ENCODE measurements at regions not wholly inside any gene's neighbourhood (a gene's known extent, or its start where the extent isn't known, plus 50 kb on each side); places are given as distances from the start of the nearest gene placed in this dataset.

- TF ChIP-seq ZBTB2 (IDR thresholded peaks at IDR 0.05) (no peak), RB1 (IDR thresholded peaks at IDR 0.05; ENCODE audit: low read depth) (no peak), NFIC (IDR thresholded peaks at IDR 0.05) (no peak), PHB2 (IDR thresholded peaks at IDR 0.05; ENCODE audit: low read depth) (no peak)
Measured at GRCh38 chr1:203424285-203424684, 51.3 kb upstream of the PRELP start (continued).

GRCh38 chr1:203424861-203425662 is 50.5 kb upstream of the PRELP start:
- no peaks in the 10 kb centered on the region for H3K36me3 ChIP-seq (ENCODE audit: control insufficient read depth, insufficient read depth, low read length)
- no peak overlapping the region for H3K9ac ChIP-seq (ENCODE audit: insufficient read depth in 1 of 2, low read depth in 2 of 2, low read length in 2 of 2)
- 0% methylated on average over 4 of the region's 4 CpGs for WGBS (ENCODE audit: insufficient coverage, low coverage, missing lambda C conversion rate)
- no peak overlapping the region for H3K4me2 ChIP-seq (ENCODE audit: insufficient read depth, low read length)
- CTCF ChIA-PET (ENCODE audit: low intra/inter-chr PET ratio): no interaction called here
- in situ Hi-C loops (cut with MboI): no loop called here
- H3K27me3 ChIP-seq (ENCODE audit: control insufficient read depth in 2 of 2, insufficient read depth in 2 of 2, low read length in 2 of 2): peaks cover 17 to 42% of the 10 kb centered on the region in 2 experiments; a peak in 4 of 5 replicates
- ATAC-seq: no peak
- H4K20me1 ChIP-seq (replicated peaks; ENCODE audit: control insufficient read depth, insufficient read depth, low read length): no peaks in the 10 kb centered on the region
- H3K79me2 ChIP-seq (ENCODE audit: control insufficient read depth, insufficient read depth, low read length): no peaks in the 10 kb centered on the region
- intact Hi-C loops (cut with micrococcal nuclease): no loop called here
- DNase-seq (ENCODE audit: extremely low read depth in 1 of 4, low spot score in 3 of 4): no peak
- no peak overlapping the region for H2AFZ ChIP-seq (ENCODE audit: low read depth, low read length)
- BruUV-seq (replicated peaks): no TSS peak
- no peak overlapping the region for H3K27ac ChIP-seq (ENCODE audit: extremely low read depth, low read depth, low read length)
- POLR2A ChIA-PET: interaction anchor here (0.6 to 1.2 kb wide), 2 partner anchors 15 to 41 kb away, joined by 3 to 5 read pairs; no protein-coding TSS in a partner anchor
- no peaks in the 10 kb centered on the region for H3K4me1 ChIP-seq (replicated peaks in 1 of 2; ENCODE audit: control insufficient read depth in 2 of 2, insufficient read depth in 2 of 2, low read length in 2 of 2)
- FAIRE-seq: no peak
- no peaks in the 10 kb centered on the region for H3K9me1 ChIP-seq (ENCODE audit: control insufficient read depth, insufficient read depth, low read length)
- no peak overlapping the region for H3K4me3 ChIP-seq
- H3K9me3 ChIP-seq (replicated peaks; ENCODE audit: control insufficient read depth, insufficient read depth, low read depth, low read length): no peaks in the 10 kb centered on the region
- TF ChIP-seq CTCF (IDR thresholded peaks at IDR 0.05 in 2 of 3, conservative IDR thresholded peaks at IDR 0.05 in 1 of 3; ENCODE audit: insufficient read depth in 2 of 3, low read depth in 1 of 3, low read length in 3 of 3) (no peak), STAT5B (CRISPR knock-in tag; IDR thresholded peaks at IDR 0.05) (no peak), ZNF644 (tag; IDR thresholded peaks at IDR 0.05; ENCODE audit: low read depth) (no peak), IRF1 (CRISPR knock-in tag; IDR thresholded peaks at IDR 0.05; ENCODE audit: borderline replicate concordance) (no peak), ARID1B (IDR thresholded peaks at IDR 0.05) (no peak), SMARCC2 (IDR thresholded peaks at IDR 0.05; ENCODE audit: low read depth) (no peak), MXI1 (IDR thresholded peaks at IDR 0.05; ENCODE audit: low read depth, low read length) (no peak), CLOCK (CRISPR knock-in tag; IDR thresholded peaks at IDR 0.05; ENCODE audit: borderline replicate concordance) (no peak), BACH1 (tag; IDR thresholded peaks at IDR 0.05) (no peak), RBM15 (IDR thresholded peaks at IDR 0.05; ENCODE audit: insufficient read depth, low read length) (no peak)
